HEK293 (cell line): ENCODE measurements at regions not wholly inside any gene's neighbourhood (a gene's known extent, or its start where the extent isn't known, plus 50 kb on each side); places are given as distances from the start of the nearest gene placed in this dataset.

Experiments used
- CTCF ChIA-PET: fragments of 350-600 bp; formaldehyde crosslinking; extraction: SDS; loops from one replicate; lab custom pipeline; 2021; ENCODE audit warnings: antibody characterized with exemption; lab: Yijun Ruan, JAX
- POLR2A ChIA-PET: fragments of 300-600 bp; formaldehyde crosslinking; extraction: SDS; loops from one replicate; lab custom pipeline; 2020; ENCODE audit warnings: antibody characterized with exemption, inconsistent platforms; lab: Yijun Ruan, JAX
- H3K27ac ChIP-seq: fragments of 200-500 bp; sonication (Bioruptor generic); 2 replicates; pipeline ENCODE4 v1.5.1; 2014; ENCODE audit warnings: low read depth, low read length, control low read depth, inconsistent platforms; ENCODE audit errors: extremely low read depth
- H3K36me3 ChIP-seq, 2 experiments: fragments of 200-500 bp in 1 of 2; sonication (Bioruptor generic) in 1 of 2; 1 replicate in 1 of 2; 2 replicates in 1 of 2; pipeline ENCODE4 v1.5.1; 2014 to 2017; ENCODE audit warnings: inconsistent platforms in 2 of 2, low read length in 2 of 2; ENCODE audit not compliant: control insufficient read depth in 2 of 2, insufficient read depth in 1 of 2
- H3K4me1 ChIP-seq: fragments of 200-500 bp; sonication (Bioruptor generic); 2 replicates; pipeline ENCODE4 v1.5.1; 2014; ENCODE audit warnings: mild to moderate bottlenecking, low read length, inconsistent platforms; ENCODE audit not compliant: control insufficient read depth, insufficient read depth
- H3K4me3 ChIP-seq: 2 replicates; pipeline ENCODE4 v1.5.1; 2011; ENCODE audit warnings: low read depth, mild to moderate bottlenecking, control low read depth, low read length, moderate library complexity
- H3K9me3 ChIP-seq: fragments of 200-500 bp; sonication (Bioruptor generic); 2 replicates; pipeline ENCODE4 v1.5.1; 2014; ENCODE audit warnings: low read depth, low read length, inconsistent platforms; ENCODE audit not compliant: control insufficient read depth, insufficient read depth
- ELK4 ChIP-seq: IDR thresholded peaks from 2 replicates; pipeline ENCODE4 v1.6.1; 2011; ENCODE audit warnings: mild to moderate bottlenecking, low read depth, low read length, borderline replicate concordance
- GLI4 ChIP-seq: fragments of 450-650 bp; formaldehyde crosslinking; IDR thresholded peaks from 2 replicates; pipeline ENCODE4 v1.5.1; 2016; ENCODE audit warnings: missing biosample characterization, missing genetic modification characterization
- IKZF3 ChIP-seq: fragments of 450-650 bp; IDR thresholded peaks from 2 replicates; pipeline ENCODE4 v1.5.0; 2018; ENCODE audit warnings: missing biosample characterization, mild to moderate bottlenecking, missing genetic modification characterization, moderate library complexity
- KLF10 ChIP-seq: fragments of 450-650 bp; IDR thresholded peaks from 2 replicates; pipeline ENCODE4 v1.5.1; 2018; ENCODE audit warnings: missing biosample characterization, mild to moderate bottlenecking, missing genetic modification characterization
- MZF1 ChIP-seq: fragments of 450-650 bp; formaldehyde crosslinking; IDR thresholded peaks from 2 replicates; pipeline ENCODE4 v1.5.1; 2017; ENCODE audit warnings: missing biosample characterization, missing genetic modification characterization, borderline replicate concordance
- PRDM1 ChIP-seq: fragments of 450-650 bp; formaldehyde crosslinking; IDR thresholded peaks from 2 replicates; pipeline ENCODE4; 2016; ENCODE audit warnings: missing biosample characterization, missing genetic modification characterization
- REPIN1 ChIP-seq: fragments of 450-650 bp; formaldehyde crosslinking; IDR thresholded peaks from 2 replicates; pipeline ENCODE4 v1.5.1; 2017; ENCODE audit warnings: missing biosample characterization, missing genetic modification characterization, low read depth
- SCRT1 ChIP-seq: fragments of 450-650 bp; formaldehyde crosslinking; IDR thresholded peaks from 2 replicates; pipeline ENCODE4 v1.5.1; 2016; ENCODE audit warnings: missing biosample characterization, missing genetic modification characterization, borderline replicate concordance
- SETDB1 ChIP-seq: IDR thresholded peaks from one replicate; pipeline ENCODE4 v1.6.1; 2017; ENCODE audit warnings: mild to moderate bottlenecking, low read length, moderate library complexity, mixed read lengths; ENCODE audit not compliant: insufficient read length
- YY2 ChIP-seq: fragments of 450-650 bp; formaldehyde crosslinking; IDR thresholded peaks from 2 replicates; pipeline ENCODE4 v1.5.1; 2016; ENCODE audit warnings: missing biosample characterization, missing genetic modification characterization
- ZBTB11 ChIP-seq: fragments of 450-650 bp; formaldehyde crosslinking; conservative IDR thresholded peaks from 2 replicates; pipeline ENCODE4 v1.5.1; 2016; ENCODE audit warnings: low read depth, missing biosample characterization, missing genetic modification characterization
- ZBTB8A ChIP-seq: fragments of 450-650 bp; formaldehyde crosslinking; IDR thresholded peaks from 2 replicates; pipeline ENCODE4 v1.5.1; 2016; ENCODE audit warnings: missing biosample characterization, missing genetic modification characterization
- ZEB2 ChIP-seq: fragments of 450-650 bp; formaldehyde crosslinking; IDR thresholded peaks from 2 replicates; pipeline ENCODE4 v1.5.1; 2016; ENCODE audit warnings: missing biosample characterization, missing genetic modification characterization
- ZNF112 ChIP-seq: fragments of 450-650 bp; formaldehyde crosslinking; IDR thresholded peaks from 2 replicates; pipeline ENCODE4 v1.5.0; 2017; ENCODE audit warnings: missing biosample characterization, missing genetic modification characterization
- ZNF121 ChIP-seq: fragments of 450-650 bp; formaldehyde crosslinking; IDR thresholded peaks from 2 replicates; pipeline ENCODE4 v1.5.1; 2016; ENCODE audit warnings: missing biosample characterization, missing genetic modification characterization
- ZNF132 ChIP-seq: fragments of 450-650 bp; formaldehyde crosslinking; IDR thresholded peaks from 2 replicates; pipeline ENCODE4 v1.5.1; 2017; ENCODE audit warnings: missing biosample characterization, missing genetic modification characterization, borderline replicate concordance
- ZNF174 ChIP-seq: fragments of 450-650 bp; formaldehyde crosslinking; IDR thresholded peaks from 2 replicates; pipeline ENCODE4 v1.5.0; 2017; ENCODE audit warnings: missing biosample characterization, mild to moderate bottlenecking, missing genetic modification characterization
- ZNF19 ChIP-seq: fragments of 450-650 bp; formaldehyde crosslinking; IDR thresholded peaks from 2 replicates; pipeline ENCODE4; 2016; ENCODE audit warnings: missing biosample characterization, missing genetic modification characterization, low read depth
- ZNF214 ChIP-seq: fragments of 450-650 bp; formaldehyde crosslinking; IDR thresholded peaks from 2 replicates; pipeline ENCODE4 v1.5.1; 2017; ENCODE audit warnings: missing biosample characterization, mild to moderate bottlenecking, missing genetic modification characterization, borderline replicate concordance
- ZNF24 ChIP-seq: fragments of 450-650 bp; formaldehyde crosslinking; IDR thresholded peaks from 2 replicates; pipeline ENCODE4 v1.5.1; 2016; ENCODE audit warnings: missing biosample characterization, missing genetic modification characterization
- ZNF311 ChIP-seq: fragments of 450-650 bp; formaldehyde crosslinking; IDR thresholded peaks from 2 replicates; pipeline ENCODE4 v1.5.1; 2017; ENCODE audit warnings: missing biosample characterization, missing genetic modification characterization, borderline replicate concordance
- ZNF335 ChIP-seq: fragments of 450-650 bp; formaldehyde crosslinking; conservative IDR thresholded peaks from 2 replicates; pipeline ENCODE4 v1.5.1; 2016; ENCODE audit warnings: missing biosample characterization, missing genetic modification characterization
- ZNF366 ChIP-seq: fragments of 450-650 bp; formaldehyde crosslinking; conservative IDR thresholded peaks from 2 replicates; pipeline ENCODE4 v1.5.1; 2016; ENCODE audit warnings: missing biosample characterization, missing genetic modification characterization
- ZNF391 ChIP-seq: fragments of 450-650 bp; formaldehyde crosslinking; IDR thresholded peaks from 2 replicates; pipeline ENCODE4 v1.5.1; 2016; ENCODE audit warnings: low read depth, missing biosample characterization, missing genetic modification characterization, borderline replicate concordance
- ZNF423 ChIP-seq: fragments of 450-650 bp; formaldehyde crosslinking; IDR thresholded peaks from 2 replicates; pipeline ENCODE4 v1.5.1; 2016; ENCODE audit warnings: missing biosample characterization, missing genetic modification characterization
- ZNF473 ChIP-seq: fragments of 450-650 bp; formaldehyde crosslinking; IDR thresholded peaks from 2 replicates; pipeline ENCODE4 v1.5.1; 2017; ENCODE audit warnings: missing biosample characterization, missing genetic modification characterization
- ZNF488 ChIP-seq: fragments of 450-650 bp; formaldehyde crosslinking; IDR thresholded peaks from 2 replicates; pipeline ENCODE4 v1.5.1; 2016; ENCODE audit warnings: missing biosample characterization, missing genetic modification characterization
- ZNF600 ChIP-seq: fragments of 450-650 bp; formaldehyde crosslinking; IDR thresholded peaks from 2 replicates; pipeline ENCODE4 v1.5.1; 2016; ENCODE audit warnings: missing biosample characterization, missing genetic modification characterization
- ZNF768 ChIP-seq: fragments of 450-650 bp; formaldehyde crosslinking; IDR thresholded peaks from 2 replicates; pipeline ENCODE4 v1.5.1; 2018; ENCODE audit warnings: missing biosample characterization, mild to moderate bottlenecking, missing genetic modification characterization
- ZNF785 ChIP-seq: fragments of 450-650 bp; formaldehyde crosslinking; IDR thresholded peaks from 2 replicates; pipeline ENCODE4 v1.5.1; 2016; ENCODE audit warnings: missing biosample characterization, missing genetic modification characterization
- ZNF830 ChIP-seq: fragments of 450-650 bp; IDR thresholded peaks from 2 replicates; pipeline ENCODE4 v1.5.0; 2018; ENCODE audit warnings: missing biosample characterization, missing genetic modification characterization, low read depth, mild to moderate bottlenecking, moderate library complexity

- TF ChIP-seq ZBTB11 (no peak), ZNF112 (tag by site-specific recombination) (no peak), ZNF488 (no peak), REPIN1 (tag by site-specific recombination) (no peak), PRDM1 (tag by site-specific recombination) (no peak)
These were observed 115.6 kb downstream of the XCL2 start (continued) for GRCh38 chr1:168428063-168428731.

GRCh38 chr1:168427051-168427450 lies 116.7 kb downstream of the XCL2 start:
- CTCF ChIA-PET, result interaction anchor here (1.1 to 2.6 kb wide), 2 partner anchors 84 to 176 kb away, joined by 3 to 7 read pairs; no protein-coding TSS in a partner anchor
- Histone ChIP-seq H3K4me3 (no peak overlapping the region), H3K9me3 (no peaks in the 10 kb centered on the region), H3K4me1 (no peaks in the 10 kb centered on the region), H3K27ac (no peak overlapping the region), H3K36me3 (no peaks in the 10 kb centered on the region)
- TF ChIP-seq ZNF768 (tag by site-specific recombination) (no peak), GLI4 (tag by site-specific recombination) (no peak), ZEB2 (tag by site-specific recombination) (no peak), ZNF423 (tag by site-specific recombination) (no peak), ZNF600 (no peak), ZNF785 (tag by site-specific recombination) (no peak), ZNF214 (tag by site-specific recombination) (no peak)
- TF ChIP-seq, all 188 proteins: peak for 0
- POLR2A ChIA-PET, result no interaction called here

- no peak for TF ChIP-seq ZNF335 (tag by site-specific recombination)
- TF ChIP-seq ZNF174 (tag by site-specific recombination), result no peak
- TF ChIP-seq SETDB1, result no peak
- no peak for TF ChIP-seq YY2 (tag by site-specific recombination)
- TF ChIP-seq KLF10 (tag by site-specific recombination), result no peak
- no peak for TF ChIP-seq ZNF24 (tag by site-specific recombination)
- no peak for TF ChIP-seq MZF1 (tag by site-specific recombination)
- TF ChIP-seq ZNF473 (tag by site-specific recombination), result no peak
- no peak for TF ChIP-seq ZNF391 (tag by site-specific recombination)
- no peak for TF ChIP-seq ZNF311 (tag by site-specific recombination)
- TF ChIP-seq ZNF366 (tag by site-specific recombination), result no peak
- no peak for TF ChIP-seq ZNF830 (tag by site-specific recombination)
- TF ChIP-seq ZBTB8A (tag by site-specific recombination), result no peak
- no peak for TF ChIP-seq ZNF132 (tag by site-specific recombination)
- no peak for TF ChIP-seq ZNF121 (tag by site-specific recombination)
- TF ChIP-seq SCRT1 (tag by site-specific recombination), result no peak
- no peak for TF ChIP-seq ZNF19 (tag by site-specific recombination)
- TF ChIP-seq ELK4, result no peak
- no peak for TF ChIP-seq IKZF3 (tag by site-specific recombination)
- Histone ChIP-seq H3K4me1 (no peaks in the 10 kb centered on the region), H3K9me3 (no peaks in the 10 kb centered on the region), H3K4me3 (no peak overlapping the region), H3K36me3 (no peaks in the 10 kb centered on the region), H3K27ac (no peak overlapping the region)
- POLR2A ChIA-PET, result no interaction called here
- CTCF ChIA-PET, result interaction anchor here (0.7 to 2.6 kb wide), 2 partner anchors 47 to 81 kb away, joined by 3 to 7 read pairs; no protein-coding TSS in a partner anchor
These were observed 119.5 kb downstream of the XCL2 start for GRCh38 chr1:168424281-168424680.
